ENCODE measurements at regions not wholly inside any gene's neighbourhood (a gene's known extent, or its start where the extent isn't known, plus 50 kb on each side); places are given as distances from the start of the nearest gene placed in this dataset.

- TF ChIP-seq SRF (IDR thresholded peaks at IDR 0.05; ENCODE audit: low read depth, low read length) (no peak), ZNF274 (IDR thresholded peaks at IDR 0.05; ENCODE audit: borderline replicate concordance, extremely low read depth, low read length) (no peak)
Measured at GRCh38 chr14:31920001-31920400, 157.1 kb upstream of the ARHGAP5 start (continued).

Data from H1 (cell line).